Neural cell (in vitro differentiated cells): ENCODE measurements at regions not wholly inside any gene's neighbourhood (a gene's known extent, or its start where the extent isn't known, plus 50 kb on each side); places are given as distances from the start of the nearest gene placed in this dataset.

Source experiments
- H2AFZ ChIP-seq: fragments of 200-600, 300-800 bp; sonication (generic), shearing (Covaris generic); 2 replicates; pipeline ENCODE4 v1.6.0; 2014; ENCODE audit warnings: low read depth, mild to moderate bottlenecking, antibody characterized with exemption, low read length, moderate library complexity
- H3F3A ChIP-seq: fragments of 200-600 bp; shearing (Covaris generic); 2 replicates; pipeline ENCODE4 v1.6.1; 2016; ENCODE audit warnings: mild to moderate bottlenecking, moderate library complexity, mixed read lengths, antibody characterized with exemption, low read length; ENCODE audit not compliant: insufficient read depth, poor library complexity, severe bottlenecking
- H3K27ac ChIP-seq: fragments of 200-600, 300-800 bp; sonication (generic), shearing (Covaris generic); 2 replicates; pipeline ENCODE4 v1.5.1; 2014; ENCODE audit warnings: mild to moderate bottlenecking, low read length, moderate library complexity
- H3K27me3 ChIP-seq: fragments of 300-800, 200-600 bp; sonication (generic), shearing (Covaris generic); 2 replicates; pipeline ENCODE4 v1.6.0; 2014; ENCODE audit warnings: mild to moderate bottlenecking, low read depth, low read length, moderate library complexity; ENCODE audit not compliant: insufficient read depth
- H3K36me3 ChIP-seq: fragments of 300-800, 200-600 bp; sonication (generic), shearing (Covaris generic); 2 replicates; pipeline ENCODE4 v1.5.1; 2014; ENCODE audit warnings: mild to moderate bottlenecking, antibody characterized with exemption, low read length, moderate library complexity; ENCODE audit not compliant: insufficient read depth
- H3K4me2 ChIP-seq: fragments of 300-800, 200-600 bp; sonication (generic), shearing (Covaris generic); 2 replicates; pipeline ENCODE4 v1.6.0; 2014; ENCODE audit warnings: mild to moderate bottlenecking, low read length
- H3K4me3 ChIP-seq: fragments of 300-800, 200-600 bp; sonication (generic), shearing (Covaris generic); 2 replicates; pipeline ENCODE4 v1.5.1; 2014; ENCODE audit warnings: mild to moderate bottlenecking, low read length, moderate library complexity
- H3K79me2 ChIP-seq: fragments of 200-600 bp; shearing (Covaris generic); replicated peaks from 2 replicates; pipeline ENCODE4 v1.6.0; 2014; ENCODE audit warnings: mild to moderate bottlenecking, low read length, moderate library complexity; ENCODE audit not compliant: insufficient read depth
- H3K9ac ChIP-seq: fragments of 300-800, 200-600 bp; sonication (generic), shearing (Covaris generic); 2 replicates; pipeline ENCODE4 v1.6.1; 2016; ENCODE audit warnings: mild to moderate bottlenecking, low read length, mixed read lengths
- H3K9me2 ChIP-seq: fragments of 200-600 bp; shearing (Covaris generic); 2 replicates; pipeline ENCODE4 v1.6.1; 2016; ENCODE audit warnings: mild to moderate bottlenecking, low read length, mixed read lengths; ENCODE audit not compliant: insufficient read depth
- H3K9me3 ChIP-seq: fragments of 200-600, 300-800 bp; sonication (generic), shearing (Covaris generic); 2 replicates; pipeline ENCODE4 v1.6.1; 2016; ENCODE audit warnings: mild to moderate bottlenecking, mixed run types, low read length, moderate library complexity, mixed read lengths
- H4K20me1 ChIP-seq: fragments of 200-600 bp; shearing (Covaris generic); 2 replicates; pipeline ENCODE4 v1.6.1; 2016; ENCODE audit warnings: mild to moderate bottlenecking, mixed run types; ENCODE audit not compliant: insufficient read depth
- EP300 ChIP-seq: fragments of 450-650 bp; conservative IDR thresholded peaks from 2 replicates; pipeline ENCODE4 v1.6.1; 2014; ENCODE audit warnings: antibody characterized with exemption, mild to moderate bottlenecking, moderate library complexity; ENCODE audit not compliant: poor library complexity, severe bottlenecking
- EZH2 ChIP-seq: fragments of 200-600, 300-800 bp; shearing (Covaris generic), sonication (generic); IDR thresholded peaks from 2 replicates; pipeline ENCODE4 v1.6.1; 2014; ENCODE audit warnings: antibody characterized with exemption, low read length, borderline replicate concordance, mild to moderate bottlenecking; ENCODE audit not compliant: insufficient read depth, poor library complexity, severe bottlenecking
- MXI1 ChIP-seq: fragments of 450-650 bp; conservative IDR thresholded peaks from 2 replicates; pipeline ENCODE4 v1.6.1; 2014; ENCODE audit warnings: antibody characterized with exemption, mild to moderate bottlenecking; ENCODE audit not compliant: poor library complexity, severe bottlenecking
- POLR2AphosphoS5 ChIP-seq: IDR thresholded peaks from 2 replicates; pipeline ENCODE4 v1.6.1; 2012
- RAD21 ChIP-seq: fragments of 450-650 bp; conservative IDR thresholded peaks from 2 replicates; pipeline ENCODE4 v1.6.1; 2014; ENCODE audit warnings: antibody characterized with exemption, mild to moderate bottlenecking, moderate library complexity
- SMC3 ChIP-seq: fragments of 450-650 bp; conservative IDR thresholded peaks from 2 replicates; pipeline ENCODE4 v1.6.1; 2014; ENCODE audit warnings: antibody characterized with exemption, mild to moderate bottlenecking, moderate library complexity; ENCODE audit not compliant: poor library complexity
- TAF1 ChIP-seq: IDR thresholded peaks from 2 replicates; pipeline ENCODE4 v1.6.1; 2012; ENCODE audit warnings: low read depth
- TF ChIP-seq, protein P1 (sequence below): IDR thresholded peaks from 2 replicates; pipeline ENCODE4 v1.6.1; 2012; ENCODE audit warnings: borderline replicate concordance
- TF ChIP-seq, protein P2 (sequence below): fragments of 450-650 bp; IDR thresholded peaks from 2 replicates; pipeline ENCODE4 v1.5.1; 2014; ENCODE audit warnings: antibody characterized with exemption, mild to moderate bottlenecking, moderate library complexity; ENCODE audit not compliant: poor library complexity, severe bottlenecking

DNA sequence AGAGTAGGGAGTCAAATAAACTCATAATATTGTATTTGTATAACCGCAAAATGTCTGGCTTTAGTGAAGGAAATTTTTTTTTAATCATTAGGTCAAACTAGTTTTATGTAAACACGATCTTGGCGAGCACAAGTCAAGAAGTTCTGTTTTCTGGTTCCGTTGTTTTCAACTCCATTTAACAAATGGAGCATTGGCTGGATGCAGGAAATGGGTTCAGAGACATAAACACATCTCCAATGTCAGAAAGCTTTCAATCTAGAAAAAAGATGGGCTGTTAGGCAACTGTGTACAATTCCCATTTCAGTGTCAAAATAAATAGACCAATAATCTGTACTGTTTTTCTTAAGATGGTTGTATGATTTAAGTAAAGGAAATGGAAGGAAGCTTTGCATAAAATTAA is 292.8 kb downstream of the TBL1XR1 start:
- Histone ChIP-seq H3K4me2 (no peak overlapping the region), H4K20me1 (no peaks in the 10 kb centered on the region), H3K9ac (no peak overlapping the region), H2AFZ (no peak overlapping the region), H3K36me3 (no peaks in the 10 kb centered on the region), H3K27me3 (no peaks in the 10 kb centered on the region), H3K4me3 (no peak overlapping the region), H3K79me2 (no peaks in the 10 kb centered on the region), H3K9me2 (no peaks in the 10 kb centered on the region), H3F3A (no peaks in the 10 kb centered on the region), H3K27ac (no peak overlapping the region), H3K9me3 (no peaks in the 10 kb centered on the region)
- TF ChIP-seq TAF1: no peak

DNA sequence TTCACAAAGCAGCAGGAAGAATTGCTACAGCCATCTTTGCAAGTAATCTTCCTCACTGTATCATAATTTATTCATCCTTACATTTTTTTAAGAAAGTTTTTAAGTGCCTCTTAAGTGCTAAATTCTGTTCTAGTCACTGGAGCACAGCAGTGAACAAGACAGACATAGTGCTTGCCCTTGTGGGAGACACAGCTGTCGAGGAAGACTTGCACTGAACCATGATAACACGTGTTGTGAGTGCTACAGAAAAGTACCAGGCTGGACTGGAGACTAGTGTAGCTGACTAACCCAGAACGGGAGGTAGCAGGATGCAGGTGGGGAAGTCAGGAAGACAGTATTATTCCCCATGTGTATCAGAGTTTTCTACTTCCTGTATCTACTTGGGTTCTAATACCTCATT is 300.6 kb downstream of the TBL1XR1 start:
- no peaks in the 10 kb centered on the region for H3K9me2 ChIP-seq
- no peaks in the 10 kb centered on the region for H3K9me3 ChIP-seq
- H3K27ac ChIP-seq: no peak overlapping the region
- no peaks in the 10 kb centered on the region for H3F3A ChIP-seq
- H2AFZ ChIP-seq: no peak overlapping the region
- no peaks in the 10 kb centered on the region for H3K27me3 ChIP-seq
- H3K4me2 ChIP-seq: no peak overlapping the region
- no peaks in the 10 kb centered on the region for H3K36me3 ChIP-seq
- H3K9ac ChIP-seq: no peak overlapping the region
- no peaks in the 10 kb centered on the region for H3K79me2 ChIP-seq
- no peak overlapping the region for H3K4me3 ChIP-seq
- no peak for TF ChIP-seq POLR2AphosphoS5
- no peak for TF ChIP-seq SMC3
- no peak for TF ChIP-seq MXI1
- no peak for TF ChIP-seq RAD21
- TF ChIP-seq, protein P1, sequence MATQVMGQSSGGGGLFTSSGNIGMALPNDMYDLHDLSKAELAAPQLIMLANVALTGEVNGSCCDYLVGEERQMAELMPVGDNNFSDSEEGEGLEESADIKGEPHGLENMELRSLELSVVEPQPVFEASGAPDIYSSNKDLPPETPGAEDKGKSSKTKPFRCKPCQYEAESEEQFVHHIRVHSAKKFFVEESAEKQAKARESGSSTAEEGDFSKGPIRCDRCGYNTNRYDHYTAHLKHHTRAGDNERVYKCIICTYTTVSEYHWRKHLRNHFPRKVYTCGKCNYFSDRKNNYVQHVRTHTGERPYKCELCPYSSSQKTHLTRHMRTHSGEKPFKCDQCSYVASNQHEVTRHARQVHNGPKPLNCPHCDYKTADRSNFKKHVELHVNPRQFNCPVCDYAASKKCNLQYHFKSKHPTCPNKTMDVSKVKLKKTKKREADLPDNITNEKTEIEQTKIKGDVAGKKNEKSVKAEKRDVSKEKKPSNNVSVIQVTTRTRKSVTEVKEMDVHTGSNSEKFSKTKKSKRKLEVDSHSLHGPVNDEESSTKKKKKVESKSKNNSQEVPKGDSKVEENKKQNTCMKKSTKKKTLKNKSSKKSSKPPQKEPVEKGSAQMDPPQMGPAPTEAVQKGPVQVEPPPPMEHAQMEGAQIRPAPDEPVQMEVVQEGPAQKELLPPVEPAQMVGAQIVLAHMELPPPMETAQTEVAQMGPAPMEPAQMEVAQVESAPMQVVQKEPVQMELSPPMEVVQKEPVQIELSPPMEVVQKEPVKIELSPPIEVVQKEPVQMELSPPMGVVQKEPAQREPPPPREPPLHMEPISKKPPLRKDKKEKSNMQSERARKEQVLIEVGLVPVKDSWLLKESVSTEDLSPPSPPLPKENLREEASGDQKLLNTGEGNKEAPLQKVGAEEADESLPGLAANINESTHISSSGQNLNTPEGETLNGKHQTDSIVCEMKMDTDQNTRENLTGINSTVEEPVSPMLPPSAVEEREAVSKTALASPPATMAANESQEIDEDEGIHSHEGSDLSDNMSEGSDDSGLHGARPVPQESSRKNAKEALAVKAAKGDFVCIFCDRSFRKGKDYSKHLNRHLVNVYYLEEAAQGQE: no peak
- TF ChIP-seq EZH2: no peak
- TF ChIP-seq TAF1: no peak
- H4K20me1 ChIP-seq: no peaks in the 10 kb centered on the region

DNA sequence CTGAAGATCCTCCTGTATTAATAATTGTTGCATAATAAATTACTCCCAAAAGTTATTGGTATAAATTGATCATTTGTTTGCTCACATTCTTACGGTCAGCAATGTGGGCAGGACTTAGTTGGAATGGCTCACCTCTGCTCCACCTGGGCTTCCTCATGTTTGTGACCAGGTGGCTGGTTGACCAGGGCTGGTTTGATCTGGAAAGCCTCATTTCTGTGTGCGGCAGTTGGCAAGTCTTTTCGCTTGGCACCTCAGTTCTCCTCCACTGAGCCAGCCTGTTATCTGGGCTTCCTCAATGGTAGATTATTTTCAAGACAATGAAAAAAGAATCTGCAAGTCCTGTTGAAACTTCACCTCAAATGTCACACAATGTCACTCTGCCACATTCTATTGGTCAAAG is 301.1 kb downstream of the TBL1XR1 start:
- H2AFZ ChIP-seq: no peak overlapping the region
- H3F3A ChIP-seq: no peaks in the 10 kb centered on the region
- H4K20me1 ChIP-seq: no peaks in the 10 kb centered on the region
- no peaks in the 10 kb centered on the region for H3K9me2 ChIP-seq
- H3K36me3 ChIP-seq: no peaks in the 10 kb centered on the region
- H3K9ac ChIP-seq: no peak overlapping the region
- H3K27ac ChIP-seq: no peak overlapping the region
- no peak overlapping the region for H3K4me2 ChIP-seq
- no peaks in the 10 kb centered on the region for H3K79me2 ChIP-seq
- no peaks in the 10 kb centered on the region for H3K9me3 ChIP-seq
- H3K4me3 ChIP-seq: no peak overlapping the region
- no peaks in the 10 kb centered on the region for H3K27me3 ChIP-seq
- no peak for TF ChIP-seq SMC3
- no peak for TF ChIP-seq EZH2
- TF ChIP-seq MXI1: no peak
- TF ChIP-seq, protein P1: no peak
- TF ChIP-seq POLR2AphosphoS5: no peak
- TF ChIP-seq RAD21: no peak
- TF ChIP-seq EP300: no peak
- TF ChIP-seq, protein P2, sequence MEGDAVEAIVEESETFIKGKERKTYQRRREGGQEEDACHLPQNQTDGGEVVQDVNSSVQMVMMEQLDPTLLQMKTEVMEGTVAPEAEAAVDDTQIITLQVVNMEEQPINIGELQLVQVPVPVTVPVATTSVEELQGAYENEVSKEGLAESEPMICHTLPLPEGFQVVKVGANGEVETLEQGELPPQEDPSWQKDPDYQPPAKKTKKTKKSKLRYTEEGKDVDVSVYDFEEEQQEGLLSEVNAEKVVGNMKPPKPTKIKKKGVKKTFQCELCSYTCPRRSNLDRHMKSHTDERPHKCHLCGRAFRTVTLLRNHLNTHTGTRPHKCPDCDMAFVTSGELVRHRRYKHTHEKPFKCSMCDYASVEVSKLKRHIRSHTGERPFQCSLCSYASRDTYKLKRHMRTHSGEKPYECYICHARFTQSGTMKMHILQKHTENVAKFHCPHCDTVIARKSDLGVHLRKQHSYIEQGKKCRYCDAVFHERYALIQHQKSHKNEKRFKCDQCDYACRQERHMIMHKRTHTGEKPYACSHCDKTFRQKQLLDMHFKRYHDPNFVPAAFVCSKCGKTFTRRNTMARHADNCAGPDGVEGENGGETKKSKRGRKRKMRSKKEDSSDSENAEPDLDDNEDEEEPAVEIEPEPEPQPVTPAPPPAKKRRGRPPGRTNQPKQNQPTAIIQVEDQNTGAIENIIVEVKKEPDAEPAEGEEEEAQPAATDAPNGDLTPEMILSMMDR: no peak
- TF ChIP-seq TAF1: no peak
